AG08396 (cell line): ENCODE measurements at regions not wholly inside any gene's neighbourhood (a gene's known extent, or its start where the extent isn't known, plus 50 kb on each side); places are given as distances from the start of the nearest gene placed in this dataset.
"Not testable (repeated sequence)": the region's sequence is repeated elsewhere in the genome, so short reads cannot be mapped to it uniquely, and the experiment has no call there.

Source experiments
- DNase-seq: peaks from one replicate; pipeline ENCODE4 v3.0.0; 2012; ENCODE audit warnings: low spot score, mixed read lengths

- DNase-seq = no peak
Observed at GRCh38 chr7:91692800-91693199, 187.7 kb downstream of the MTERF1 start.

GRCh38 chr7:91694351-91694841, 186.1 kb downstream of the MTERF1 start:
- DNase-seq = no peak

- DNase-seq = no peak
Observed at GRCh38 chr7:91710881-91711280, 169.6 kb downstream of the MTERF1 start.

GRCh38 chr7:91713669-91714068, 166.8 kb downstream of the MTERF1 start:
- no peak for DNase-seq

- no peak for DNase-seq
Observed at GRCh38 chr7:91717681-91718470, 162.6 kb downstream of the MTERF1 start.

- no peak for DNase-seq
Observed at GRCh38 chr7:91719008-91719407, 161.5 kb downstream of the MTERF1 start.

GRCh38 chr7:91720260-91720937, 160.1 kb downstream of the MTERF1 start:
- no peak for DNase-seq

- DNase-seq = no peak
Observed at GRCh38 chr7:91722831-91723230, 157.7 kb downstream of the MTERF1 start.

GRCh38 chr7:91729046-91729445, 151.5 kb downstream of the MTERF1 start:
- not testable (repeated sequence) for DNase-seq

- DNase-seq = no peak
Observed at GRCh38 chr7:91731976-91732375, 148.5 kb downstream of the MTERF1 start.

- no peak for DNase-seq
Observed at GRCh38 chr7:91749418-91749817, 131.1 kb downstream of the MTERF1 start.

GRCh38 chr7:91750091-91750490, 130.4 kb downstream of the MTERF1 start:
- no peak for DNase-seq

- no peak for DNase-seq
Observed at GRCh38 chr7:91752102-91752501, 128.4 kb downstream of the MTERF1 start.

- DNase-seq = not testable (repeated sequence)
Observed at GRCh38 chr7:91754280-91754679, 126.2 kb downstream of the MTERF1 start.

- DNase-seq = not testable (repeated sequence)
Observed at GRCh38 chr7:91755121-91755520, 125.4 kb downstream of the MTERF1 start.

GRCh38 chr7:91759205-91759863, 121.2 kb downstream of the MTERF1 start:
- DNase-seq = no peak

GRCh38 chr7:91767820-91768219, 112.7 kb downstream of the MTERF1 start:
- DNase-seq = no peak

GRCh38 chr7:91771394-91771793, 109.1 kb downstream of the MTERF1 start:
- DNase-seq = no peak

- no peak for DNase-seq
Observed at GRCh38 chr7:91771921-91772815, 108.3 kb downstream of the MTERF1 start.

GRCh38 chr7:91776171-91776570, 104.3 kb downstream of the MTERF1 start:
- no peak for DNase-seq

- no peak for DNase-seq
Observed at GRCh38 chr7:91777522-91777921, 103.0 kb downstream of the MTERF1 start.

- no peak for DNase-seq
Observed at GRCh38 chr7:91778416-91778815, 102.1 kb downstream of the MTERF1 start.
